HepG2 (cell line): ENCODE measurements at regions not wholly inside any gene's neighbourhood (a gene's known extent, or its start where the extent isn't known, plus 50 kb on each side); places are given as distances from the start of the nearest gene placed in this dataset.

Experiments used
- ATAC-seq: fragments of 200-7000 bp; cut with Tn5 transposase; 3 replicates; pipeline ENCODE4 v1.9.1; 2020; ENCODE audit warnings: mild to moderate bottlenecking, moderate library complexity
- BruUV-seq: library from RNA; stranded (reverse); fragments of 400-500 nt; replicated peaks from 2 replicates; lab custom pipeline; 2021; lab: Mats Ljungman, UMichigan
- CTCF ChIA-PET: fragments of 300-600 bp; formaldehyde crosslinking; extraction: SDS; loops from one replicate; lab custom pipeline; 2021; ENCODE audit warnings: low total read pairs, inconsistent platforms, low intra/inter-chr PET ratio; lab: Yijun Ruan, JAX
- POLR2A ChIA-PET: fragments of 350-600 bp; sonication (Branson Sonifier 250); formaldehyde crosslinking; loops from one replicate; lab custom pipeline; 2020; ENCODE audit warnings: antibody characterized with exemption, inconsistent platforms; lab: Yijun Ruan, JAX
- DNase-seq: peaks from one replicate; pipeline ENCODE4 v3.0.0-alpha.2; 2015; ENCODE audit warnings: low spot score
- FAIRE-seq: peaks from 3 replicates; lab custom pipeline; 2011; peaks lifted over from hg19 to GRCh38; lab: Jason Lieb, UNC
- H2AFZ ChIP-seq: one replicate; pipeline ENCODE4 v1.6.1; 2011; ENCODE audit warnings: low read length, inconsistent platforms
- H3K27ac ChIP-seq: fragments of 300-600 bp; 3 replicates; pipeline ENCODE4 v1.8.0; 2011; ENCODE audit warnings: mixed run types, mild to moderate bottlenecking, mixed read lengths, low read length, inconsistent platforms; ENCODE audit not compliant: insufficient read depth; ENCODE audit errors: extremely low read length
- H3K27me3 ChIP-seq, 2 experiments: fragments of 200-600 bp in 1 of 2; 2 replicates in 1 of 2; 3 replicates in 1 of 2; pipeline versions ENCODE4 v1.6.0 to v1.8.0; 2011; ENCODE audit warnings: low read length in 2 of 2, mild to moderate bottlenecking in 2 of 2, moderate library complexity in 2 of 2, inconsistent platforms in 1 of 2; ENCODE audit not compliant: insufficient read depth in 2 of 2, control insufficient read depth in 1 of 2
- H3K36me3 ChIP-seq, 2 experiments: fragments of 200-600 bp in 1 of 2; replicated peaks in 1 of 2; 2 replicates in 1 of 2; 3 replicates in 1 of 2; pipeline versions ENCODE4 v1.5.1 to v1.8.0; 2011; ENCODE audit warnings: low read length in 2 of 2, inconsistent platforms in 1 of 2; ENCODE audit not compliant: insufficient read depth in 2 of 2, control insufficient read depth in 1 of 2
- H3K4me1 ChIP-seq: 2 replicates; pipeline ENCODE4 v1.5.1; 2012; ENCODE audit warnings: low read length, inconsistent platforms; ENCODE audit not compliant: insufficient read depth
- H3K4me2 ChIP-seq: 2 replicates; pipeline ENCODE4 v1.6.0; 2011; ENCODE audit warnings: low read depth, low read length, inconsistent platforms
- H3K4me3 ChIP-seq, 3 experiments: fragments of 200-600 bp in 1 of 3; sonication (generic), shearing (Covaris generic) in 1 of 3; replicated peaks in 1 of 3; 2 replicates each; pipeline ENCODE4 v1.5.1; 2011 to 2016; ENCODE audit warnings: low read length in 3 of 3, inconsistent platforms in 2 of 3, low read depth in 2 of 3, mild to moderate bottlenecking in 2 of 3, control low read depth in 1 of 3, mixed read lengths in 1 of 3; ENCODE audit not compliant: insufficient read depth in 1 of 3
- H3K79me2 ChIP-seq: one replicate; pipeline ENCODE4 v1.6.1; 2011; ENCODE audit warnings: low read length, inconsistent platforms; ENCODE audit not compliant: insufficient read depth
- H3K9ac ChIP-seq: 2 replicates; pipeline ENCODE4 v1.6.0; 2011; ENCODE audit warnings: mild to moderate bottlenecking, low read depth, low read length, inconsistent platforms; ENCODE audit not compliant: insufficient read depth
- H3K9me3 ChIP-seq: 2 replicates; pipeline ENCODE4 v1.5.1; 2012; ENCODE audit warnings: mild to moderate bottlenecking, low read length
- H4K20me1 ChIP-seq: 2 replicates; pipeline ENCODE4 v1.6.0; 2011; ENCODE audit warnings: inconsistent platforms, mild to moderate bottlenecking, low read length, moderate library complexity; ENCODE audit not compliant: insufficient read depth
- CAMTA2 ChIP-seq: sonication (generic); formaldehyde crosslinking; IDR thresholded peaks from 2 replicates; pipeline ENCODE4 v1.4.0; 2020; ENCODE audit warnings: mild to moderate bottlenecking, missing genetic modification reagents, borderline replicate concordance
- JUND ChIP-seq: sonication (generic); formaldehyde crosslinking; IDR thresholded peaks from 2 replicates; pipeline ENCODE4 v1.8.0; 2022; ENCODE audit warnings: mild to moderate bottlenecking, missing genetic modification reagents
- MAFG ChIP-seq: sonication (generic); formaldehyde crosslinking; IDR thresholded peaks from 2 replicates; pipeline ENCODE4 v1.5.1; 2020; ENCODE audit warnings: mild to moderate bottlenecking, missing genetic modification reagents
- PAWR ChIP-seq: sonication (generic); formaldehyde crosslinking; IDR thresholded peaks from 2 replicates; pipeline ENCODE4 v1.4.0; 2020; ENCODE audit warnings: missing genetic modification reagents, mild to moderate bottlenecking, borderline replicate concordance
- SP2 ChIP-seq: sonication (generic); formaldehyde crosslinking; IDR thresholded peaks from 2 replicates; pipeline ENCODE4 v1.5.1; 2020; ENCODE audit warnings: mild to moderate bottlenecking, missing genetic modification reagents
- TCF7L2 ChIP-seq: IDR thresholded peaks from 2 replicates; pipeline ENCODE4 v1.6.1; 2011; ENCODE audit warnings: mild to moderate bottlenecking, low read depth, low read length, moderate library complexity
- ZKSCAN5 ChIP-seq: sonication (generic); formaldehyde crosslinking; IDR thresholded peaks from 2 replicates; pipeline ENCODE4 v1.5.1; 2020; ENCODE audit warnings: mild to moderate bottlenecking, missing genetic modification reagents
- ZNF816 ChIP-seq: sonication (generic); formaldehyde crosslinking; IDR thresholded peaks from 2 replicates; pipeline ENCODE4 v1.8.0; 2022; ENCODE audit warnings: missing genetic modification reagents, mild to moderate bottlenecking, borderline replicate concordance
- WGBS: methylation state at CpG from one replicate; pipeline ENCODE4 v1.1.6; 2017; ENCODE audit warnings: low lambda C conversion rate; 5-methylcytosine and 5-hydroxymethylcytosine counted together
- in situ Hi-C: cut with HindIII; loops from 2 replicates; pipeline ENCODE4 v1.10.0; 2017; ENCODE audit warnings: low pct_unique_long_range_greater_than_20kb; ENCODE audit not compliant: extremely low pct_ligation_motif_present
- intact Hi-C: fragments of 100-400 bp; cut with micrococcal nuclease; formaldehyde crosslinking; loops from one replicate; pipeline ENCODE4 v1.10.0; 2022; ENCODE audit not compliant: unreplicated experiment
- TF ChIP-seq, protein P1 (sequence below): IDR thresholded peaks from 2 replicates; pipeline ENCODE4 v1.6.1; 2016; ENCODE audit warnings: missing compliant biosample characterization, missing genetic modification reagents, borderline replicate concordance
- TF ChIP-seq, protein P2 (sequence below): sonication (generic); formaldehyde crosslinking; IDR thresholded peaks from 2 replicates; pipeline ENCODE4 v1.5.1; 2020; ENCODE audit warnings: missing genetic modification reagents, mild to moderate bottlenecking, borderline replicate concordance

DNA sequence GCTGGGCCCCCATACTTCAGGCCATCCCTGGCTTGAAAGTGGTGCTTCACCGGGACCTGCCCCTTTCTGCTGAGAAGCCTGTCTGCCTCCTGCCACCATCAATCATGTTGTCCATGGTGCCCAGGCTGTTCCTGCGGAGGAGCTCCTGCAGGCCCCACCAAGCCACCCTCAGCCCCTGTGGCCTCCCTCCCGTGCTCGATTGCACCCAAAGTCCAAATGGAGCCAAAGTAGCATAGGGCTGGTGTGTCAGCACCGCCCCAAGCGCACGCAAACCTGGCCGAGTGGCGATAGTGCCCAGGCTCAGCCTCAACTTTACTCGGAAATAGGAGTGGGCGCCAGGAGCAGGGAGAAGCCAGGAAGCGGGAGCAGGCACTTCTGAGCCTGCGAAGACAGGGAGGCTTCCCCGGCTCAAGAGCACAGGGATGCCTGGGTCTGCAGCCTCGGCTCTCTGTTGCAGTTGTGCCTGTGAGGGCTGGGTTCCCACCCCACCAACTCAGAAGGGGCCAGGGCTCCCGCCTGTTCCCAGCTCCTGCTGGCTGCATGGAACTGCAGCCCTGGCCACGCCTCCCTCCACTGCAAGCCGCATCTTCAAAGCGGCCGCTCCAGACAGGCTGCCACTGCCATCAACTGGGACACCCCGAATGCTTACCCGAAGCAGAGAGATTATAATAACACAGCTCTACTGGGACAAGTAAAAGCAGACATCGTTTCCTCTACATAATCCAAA lies 203.0 kb downstream of the ARRDC4 start:
- no peaks in the 10 kb centered on the region for H3K79me2 ChIP-seq
- H3K4me3 ChIP-seq, result no peak overlapping the region
- peaks cover 0 to 12% of the 10 kb centered on the region in 2 experiments; a peak in 2 of 5 replicates for H3K27me3 ChIP-seq
- no peak overlapping the region for H2AFZ ChIP-seq
- no peak overlapping the region for H3K27ac ChIP-seq
- no peak overlapping the region for H3K9ac ChIP-seq
- DNase-seq (no peak), FAIRE-seq (no peak), ATAC-seq (peak; percentile 62)
- no TSS peak for BruUV-seq
- H3K9me3 ChIP-seq, result no peaks in the 10 kb centered on the region
- in situ Hi-C loops (no loop called here), intact Hi-C loops (no loop called here)
- H3K4me2 ChIP-seq, result no peak overlapping the region
- H3K36me3 ChIP-seq, result no peaks in the 10 kb centered on the region
- no peaks in the 10 kb centered on the region for H4K20me1 ChIP-seq
- POLR2A ChIA-PET, result no interaction called here
- TF ChIP-seq MAFG (no peak), CAMTA2 (CRISPR knock-in tag) (no peak), PAWR (CRISPR knock-in tag) (no peak), ZNF816 (CRISPR knock-in tag) (no peak), TCF7L2 (no peak), SP2 (CRISPR knock-in tag) (no peak), ZKSCAN5 (no peak), JUND (CRISPR knock-in tag) (no peak)
- TF ChIP-seq, protein P1, sequence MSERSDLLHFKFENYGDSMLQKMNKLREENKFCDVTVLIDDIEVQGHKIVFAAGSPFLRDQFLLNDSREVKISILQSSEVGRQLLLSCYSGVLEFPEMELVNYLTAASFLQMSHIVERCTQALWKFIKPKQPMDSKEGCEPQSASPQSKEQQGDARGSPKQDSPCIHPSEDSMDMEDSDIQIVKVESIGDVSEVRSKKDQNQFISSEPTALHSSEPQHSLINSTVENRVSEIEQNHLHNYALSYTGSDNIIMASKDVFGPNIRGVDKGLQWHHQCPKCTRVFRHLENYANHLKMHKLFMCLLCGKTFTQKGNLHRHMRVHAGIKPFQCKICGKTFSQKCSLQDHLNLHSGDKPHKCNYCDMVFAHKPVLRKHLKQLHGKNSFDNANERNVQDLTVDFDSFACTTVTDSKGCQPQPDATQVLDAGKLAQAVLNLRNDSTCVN, result no peak
- TF ChIP-seq, protein P2, sequence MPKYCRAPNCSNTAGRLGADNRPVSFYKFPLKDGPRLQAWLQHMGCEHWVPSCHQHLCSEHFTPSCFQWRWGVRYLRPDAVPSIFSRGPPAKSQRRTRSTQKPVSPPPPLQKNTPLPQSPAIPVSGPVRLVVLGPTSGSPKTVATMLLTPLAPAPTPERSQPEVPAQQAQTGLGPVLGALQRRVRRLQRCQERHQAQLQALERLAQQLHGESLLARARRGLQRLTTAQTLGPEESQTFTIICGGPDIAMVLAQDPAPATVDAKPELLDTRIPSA, result no peak
- no peaks in the 10 kb centered on the region for H3K4me1 ChIP-seq
- CTCF ChIA-PET, result no interaction called here
- 34% methylated on average over 12 of the region's 23 CpGs for WGBS
